KMS-11 (cell line): ENCODE measurements at regions not wholly inside any gene's neighbourhood (a gene's known extent, or its start where the extent isn't known, plus 50 kb on each side); places are given as distances from the start of the nearest gene placed in this dataset.

Experiments used
- H2AFZ ChIP-seq: fragments of 200-600 bp; sonication (generic); 2 replicates; pipeline ENCODE4 v1.6.1; 2016; ENCODE audit warnings: antibody characterized with exemption, mixed run types, low read depth
- H3K27ac ChIP-seq: fragments of 200-600 bp; sonication (generic); 2 replicates; pipeline ENCODE4 v1.6.1; 2016; ENCODE audit warnings: mild to moderate bottlenecking, mixed run types
- H3K27me3 ChIP-seq: fragments of 200-600 bp; sonication (generic); 2 replicates; pipeline ENCODE4 v1.6.1; 2017; ENCODE audit warnings: mild to moderate bottlenecking, low read depth, mixed run types, moderate library complexity; ENCODE audit not compliant: insufficient read depth
- H3K36me3 ChIP-seq: fragments of 200-600 bp; sonication (generic); 2 replicates; pipeline ENCODE4 v1.6.1; 2017; ENCODE audit warnings: mild to moderate bottlenecking, mixed run types; ENCODE audit not compliant: insufficient read depth
- H3K4me1 ChIP-seq: fragments of 200-600 bp; sonication (generic); 2 replicates; pipeline ENCODE4 v1.6.1; 2016; ENCODE audit warnings: mild to moderate bottlenecking, low read depth, mixed run types; ENCODE audit not compliant: poor library complexity, severe bottlenecking
- H3K4me2 ChIP-seq: fragments of 200-600 bp; sonication (generic); 2 replicates; pipeline ENCODE4 v1.7.0; 2016; ENCODE audit warnings: mild to moderate bottlenecking, mixed run types
- H3K4me3 ChIP-seq: fragments of 200-600 bp; sonication (generic); IDR thresholded peaks from 2 replicates; pipeline ENCODE4 v1.6.1; 2017; ENCODE audit warnings: low read depth, low read length, mixed read lengths; ENCODE audit not compliant: insufficient read depth
- H3K79me2 ChIP-seq: fragments of 200-600 bp; sonication (generic); 2 replicates; pipeline ENCODE4 v1.6.1; 2016; ENCODE audit warnings: low read depth, mixed run types; ENCODE audit not compliant: insufficient read depth
- H3K9ac ChIP-seq: fragments of 200-600 bp; sonication (generic); 2 replicates; pipeline ENCODE4 v1.6.1; 2016; ENCODE audit warnings: mild to moderate bottlenecking, mixed run types
- H4K20me1 ChIP-seq: fragments of 200-600 bp; sonication (generic); 2 replicates; pipeline ENCODE4 v1.6.1; 2016; ENCODE audit warnings: mild to moderate bottlenecking, mixed run types; ENCODE audit not compliant: insufficient read depth
- TF ChIP-seq, protein P1 (sequence below): fragments of 200-600 bp; sonication (generic); conservative IDR thresholded peaks from 2 replicates; pipeline ENCODE4 v1.6.1; 2017; ENCODE audit warnings: low read depth, mild to moderate bottlenecking, antibody characterized with exemption, low read length, moderate library complexity, mixed read lengths

DNA sequence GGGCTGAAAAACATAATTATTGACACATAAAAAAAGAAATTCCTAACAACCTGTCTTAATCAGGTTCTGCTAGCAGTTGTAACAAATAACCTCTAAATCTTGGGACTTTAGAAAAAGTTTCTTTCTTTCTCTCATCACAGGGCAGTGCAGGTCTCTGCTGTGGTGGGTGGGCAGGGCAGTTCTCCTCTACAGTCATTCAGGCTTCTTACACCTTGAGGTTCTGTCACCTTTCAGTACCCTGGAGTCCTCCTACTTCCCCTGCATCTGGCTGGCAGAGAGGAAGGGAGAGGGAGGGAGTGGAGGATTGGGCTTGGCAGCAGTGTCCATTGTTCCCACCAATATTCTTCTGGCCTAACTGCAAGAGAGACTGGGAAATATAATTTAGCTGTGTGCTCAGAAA is 112.2 kb upstream of the ANKRD55 start:
- H3K4me2 ChIP-seq, result no peak overlapping the region
- TF ChIP-seq, protein P1, sequence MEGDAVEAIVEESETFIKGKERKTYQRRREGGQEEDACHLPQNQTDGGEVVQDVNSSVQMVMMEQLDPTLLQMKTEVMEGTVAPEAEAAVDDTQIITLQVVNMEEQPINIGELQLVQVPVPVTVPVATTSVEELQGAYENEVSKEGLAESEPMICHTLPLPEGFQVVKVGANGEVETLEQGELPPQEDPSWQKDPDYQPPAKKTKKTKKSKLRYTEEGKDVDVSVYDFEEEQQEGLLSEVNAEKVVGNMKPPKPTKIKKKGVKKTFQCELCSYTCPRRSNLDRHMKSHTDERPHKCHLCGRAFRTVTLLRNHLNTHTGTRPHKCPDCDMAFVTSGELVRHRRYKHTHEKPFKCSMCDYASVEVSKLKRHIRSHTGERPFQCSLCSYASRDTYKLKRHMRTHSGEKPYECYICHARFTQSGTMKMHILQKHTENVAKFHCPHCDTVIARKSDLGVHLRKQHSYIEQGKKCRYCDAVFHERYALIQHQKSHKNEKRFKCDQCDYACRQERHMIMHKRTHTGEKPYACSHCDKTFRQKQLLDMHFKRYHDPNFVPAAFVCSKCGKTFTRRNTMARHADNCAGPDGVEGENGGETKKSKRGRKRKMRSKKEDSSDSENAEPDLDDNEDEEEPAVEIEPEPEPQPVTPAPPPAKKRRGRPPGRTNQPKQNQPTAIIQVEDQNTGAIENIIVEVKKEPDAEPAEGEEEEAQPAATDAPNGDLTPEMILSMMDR, result no peak

DNA sequence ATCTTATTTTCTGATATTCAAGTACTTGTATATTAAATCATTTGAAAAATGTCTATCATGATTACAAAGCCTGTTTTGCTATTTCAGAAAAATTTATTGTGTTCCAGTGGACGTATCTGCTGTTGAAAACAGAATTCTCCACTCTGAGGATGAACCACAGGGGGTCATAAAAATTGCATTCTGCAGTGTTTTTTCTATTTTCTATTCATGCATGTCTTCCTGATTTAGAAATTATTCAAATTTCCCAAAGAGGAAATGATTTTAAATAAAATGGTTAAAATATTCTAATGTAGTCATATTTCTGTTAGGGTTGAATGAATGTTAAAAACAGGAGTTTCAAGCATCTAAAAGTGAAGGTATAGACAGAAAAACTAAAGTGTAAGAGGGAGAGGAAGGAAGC is 111.5 kb upstream of the ANKRD55 start:
- no peaks in the 10 kb centered on the region for H3K27me3 ChIP-seq
- no peak overlapping the region for H3K4me2 ChIP-seq
- no peaks in the 10 kb centered on the region for H3K36me3 ChIP-seq
- H3K79me2 ChIP-seq, result no peaks in the 10 kb centered on the region
- no peaks in the 10 kb centered on the region for H4K20me1 ChIP-seq
- no peak overlapping the region for H3K4me3 ChIP-seq
- H3K4me1 ChIP-seq, result no peaks in the 10 kb centered on the region
- no peak overlapping the region for H3K27ac ChIP-seq
- H2AFZ ChIP-seq, result no peak overlapping the region
- TF ChIP-seq, protein P1, result no peak
- H3K9ac ChIP-seq, result no peak overlapping the region

More for the DNA sequence above, 112.2 kb upstream of the ANKRD55 start:
- Histone ChIP-seq H3K27ac (no peak overlapping the region), H3K36me3 (no peaks in the 10 kb centered on the region), H3K4me3 (no peak overlapping the region), H4K20me1 (no peaks in the 10 kb centered on the region), H3K27me3 (no peaks in the 10 kb centered on the region), H3K79me2 (no peaks in the 10 kb centered on the region), H2AFZ (no peak overlapping the region), H3K4me1 (no peaks in the 10 kb centered on the region), H3K9ac (no peak overlapping the region)

- Histone ChIP-seq H4K20me1 (no peaks in the 10 kb centered on the region), H3K27ac (no peak overlapping the region), H2AFZ (no peak overlapping the region), H3K27me3 (no peaks in the 10 kb centered on the region), H3K4me3 (no peak overlapping the region), H3K9ac (no peak overlapping the region), H3K4me2 (no peak overlapping the region), H3K36me3 (no peaks in the 10 kb centered on the region), H3K4me1 (no peaks in the 10 kb centered on the region), H3K79me2 (no peaks in the 10 kb centered on the region)
- TF ChIP-seq, protein P1, result no peak
Observed at GRCh38 chr5:56343988-56344387, 110.9 kb upstream of the ANKRD55 start.

- Histone ChIP-seq H3K4me1 (no peaks in the 10 kb centered on the region), H3K36me3 (no peaks in the 10 kb centered on the region), H3K27ac (no peak overlapping the region), H3K4me2 (no peak overlapping the region), H4K20me1 (no peaks in the 10 kb centered on the region), H3K4me3 (no peak overlapping the region), H3K9ac (no peak overlapping the region), H3K27me3 (no peaks in the 10 kb centered on the region), H3K79me2 (no peaks in the 10 kb centered on the region), H2AFZ (no peak overlapping the region)
- TF ChIP-seq, protein P1, result no peak
Observed at GRCh38 chr5:56342616-56343015, 109.5 kb upstream of the ANKRD55 start.
